H1 (cell line): ENCODE measurements at regions not wholly inside any gene's neighbourhood (a gene's known extent, or its start where the extent isn't known, plus 50 kb on each side); places are given as distances from the start of the nearest gene placed in this dataset.

ENCODE experiments used
- CBX8 ChIP-seq: fragments of 300-800, 300-1000 bp; sonication (generic); IDR thresholded peaks from 2 replicates; pipeline ENCODE4 v1.7.1; 2016; ENCODE audit warnings: low read depth, low read length, borderline replicate concordance
- CTCF ChIP-seq, 3 experiments: IDR thresholded peaks; 1 replicate in 2 of 3; 2 replicates in 1 of 3; pipeline versions ENCODE4 v1.5.1 to v1.6.1; 2011; ENCODE audit warnings: low read length in 3 of 3, mild to moderate bottlenecking in 3 of 3, inconsistent platforms in 2 of 3, low read depth in 1 of 3, moderate library complexity in 1 of 3; ENCODE audit not compliant: insufficient read depth in 1 of 3; ENCODE audit errors: control extremely low read depth in 1 of 3
- EZH2 ChIP-seq: fragments of 200-600 bp; sonication (generic); IDR thresholded peaks from 2 replicates; pipeline ENCODE4 v1.7.1; 2012; ENCODE audit warnings: low read depth, mild to moderate bottlenecking, moderate library complexity, low read length, inconsistent platforms; ENCODE audit not compliant: severe bottlenecking
- MAFK ChIP-seq: IDR thresholded peaks from 2 replicates; pipeline ENCODE4 v1.6.1; 2012; ENCODE audit warnings: low read depth, mild to moderate bottlenecking, improper control_type of control experiment, low read length
- POLR2A ChIP-seq, 2 experiments: IDR thresholded peaks; 1 replicate in 1 of 2; 2 replicates in 1 of 2; pipeline ENCODE4 v1.6.1; 2011; ENCODE audit warnings: low read depth in 2 of 2, low read length in 2 of 2, mild to moderate bottlenecking in 2 of 2; ENCODE audit errors: control extremely low read depth in 1 of 2
- POLR2AphosphoS5 ChIP-seq: IDR thresholded peaks from 2 replicates; pipeline ENCODE4 v1.6.1; 2011; ENCODE audit warnings: low read depth, low read length
- TAF1 ChIP-seq: IDR thresholded peaks from 2 replicates; pipeline ENCODE4 v1.6.1; 2011; ENCODE audit warnings: mild to moderate bottlenecking, low read depth, low read length

DNA sequence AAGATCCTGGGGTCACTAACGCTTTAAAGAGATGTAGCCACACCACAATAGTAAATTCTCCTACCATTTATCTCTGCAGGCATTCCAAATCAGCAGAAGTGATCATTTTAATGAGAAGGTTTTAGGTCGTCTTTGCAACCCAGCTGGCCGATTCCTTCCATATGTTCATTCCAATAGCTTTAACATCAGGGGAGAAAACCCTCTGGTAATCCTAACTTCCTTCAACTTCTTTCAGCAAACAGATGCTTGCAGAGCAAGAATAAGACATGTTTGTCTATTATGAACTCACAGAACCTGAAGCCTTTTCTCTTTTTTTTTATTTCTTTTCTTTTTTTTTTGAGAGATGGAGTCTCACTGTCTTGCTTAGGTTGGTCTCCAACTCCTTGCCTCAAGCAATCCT, 498.6 kb upstream of the SLITRK1 start:
- TF ChIP-seq CBX8 = no peak
- no peak for TF ChIP-seq CTCF (IDR thresholded peaks at IDR 0.05; ENCODE audit: control extremely low read depth in 1 of 3, insufficient read depth in 1 of 3, low read depth in 1 of 3, low read length in 3 of 3)
- TF ChIP-seq TAF1 = no peak
- no peak for TF ChIP-seq POLR2AphosphoS5
- no peak for TF ChIP-seq POLR2A (IDR thresholded peaks at IDR 0.05; ENCODE audit: control extremely low read depth in 1 of 2, low read depth in 2 of 2, low read length in 2 of 2)
- TF ChIP-seq EZH2 = no peak
- no peak for TF ChIP-seq MAFK
